Adrenal gland (tissue), 5 donors: ENCODE measurements at regions not wholly inside any gene's neighbourhood (a gene's known extent, or its start where the extent isn't known, plus 50 kb on each side); places are given as distances from the start of the nearest gene placed in this dataset.

Source experiments
- CTCF ChIP-seq, 6 experiments: fragments of 450-650 bp in 4 of 6; fragments of 200-600 bp in 2 of 6; sonication (generic) in 1 of 6; IDR thresholded peaks; 1 replicate in 5 of 6; 2 replicates in 1 of 6; pipeline versions ENCODE4 v1.5.1 to v1.8.0; 2016 to 2021; ENCODE audit warnings: antibody characterized with exemption in 6 of 6, mild to moderate bottlenecking in 2 of 6, moderate library complexity in 1 of 6
- POLR2A ChIP-seq, 2 donors: fragments of 450-650 bp; IDR thresholded peaks; one replicate each; pipeline ENCODE4 v1.6.1; 2017; ENCODE audit warnings: antibody characterized with exemption in 2 of 2, mild to moderate bottlenecking in 2 of 2, moderate library complexity in 1 of 2
- donor health status: DM: no; HTN: no; CAD: no.

DNA sequence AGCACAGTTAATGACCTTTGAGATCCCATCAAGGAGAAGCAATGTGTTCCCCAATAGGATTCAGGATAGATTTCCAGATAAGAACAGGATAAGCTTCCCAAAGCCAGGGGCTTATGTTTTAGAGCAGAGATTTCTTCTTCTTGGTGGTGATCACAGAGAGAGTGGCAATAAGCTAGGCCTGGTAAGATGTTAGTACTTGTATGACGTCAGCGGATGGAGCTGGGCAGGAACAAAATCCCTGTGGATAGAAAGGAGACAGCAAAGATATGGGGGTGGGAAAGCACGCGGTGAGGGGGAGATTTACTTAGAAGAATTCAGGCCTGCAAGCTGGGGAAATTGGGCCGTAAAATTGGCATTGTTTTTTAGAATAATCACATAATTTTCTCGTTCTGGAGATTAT lies 323.0 kb downstream of the MTX2 start:
- TF ChIP-seq CTCF (IDR thresholded peaks at IDR 0.05) (no peak), POLR2A (IDR thresholded peaks at IDR 0.05) (no peak)
